NK-92 treated with Interleukin-12 subunit alpha and Interleukin-12 subunit beta, amount 100 ng/mL, for 24 hours (cell line): ENCODE measurements at regions not wholly inside any gene's neighbourhood (a gene's known extent, or its start where the extent isn't known, plus 50 kb on each side); places are given as distances from the start of the nearest gene placed in this dataset.
"Not testable (repeated sequence)": the region's sequence is repeated elsewhere in the genome, so short reads cannot be mapped to it uniquely, and the experiment has no call there.

Source experiments
- DNase-seq: peaks from one replicate; lab custom pipeline; 2025; lab: John Stamatoyannopoulos, UW

DNA sequence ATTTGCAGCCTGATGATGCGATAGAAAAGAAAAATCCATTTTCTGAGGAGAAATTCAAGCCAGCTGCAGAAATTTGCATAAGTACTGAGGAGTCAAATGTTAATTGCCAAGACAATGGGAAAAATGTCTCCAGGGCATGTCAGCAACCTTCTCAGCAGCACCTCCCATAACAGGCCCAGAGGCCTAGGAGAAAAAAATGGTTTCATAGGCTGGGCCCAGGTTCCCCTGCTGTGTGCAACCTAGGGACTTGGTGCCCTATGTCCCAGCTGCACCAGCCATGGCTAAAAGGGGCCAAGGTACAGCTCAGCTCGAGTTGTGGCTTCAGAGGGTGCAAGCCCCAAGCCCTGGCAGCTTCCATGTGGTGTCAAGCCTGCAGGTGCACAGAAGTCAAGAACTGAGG is 144.8 kb upstream of the PRKD1 start:
- DNase-seq, result not testable (repeated sequence)

DNA sequence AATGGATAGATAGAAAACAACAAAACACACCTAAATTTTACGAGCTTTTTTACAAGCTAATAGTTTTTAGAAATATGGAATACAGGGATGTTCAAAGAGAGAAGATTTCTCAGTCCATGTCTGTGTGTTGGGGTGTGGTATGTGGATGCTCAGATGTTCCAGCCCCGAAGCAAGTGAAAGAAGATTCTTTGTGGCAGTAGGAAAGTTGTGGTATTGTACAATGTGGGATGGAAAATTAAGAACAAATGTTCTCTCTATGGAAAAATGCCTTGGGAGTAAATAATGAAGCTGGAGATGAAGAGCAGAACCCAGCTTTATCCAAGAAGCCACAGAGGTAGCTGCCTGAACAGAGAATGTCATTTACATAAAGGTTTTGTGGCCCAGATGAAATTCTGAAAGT is 150.3 kb upstream of the PRKD1 start:
- no peak for DNase-seq

DNA sequence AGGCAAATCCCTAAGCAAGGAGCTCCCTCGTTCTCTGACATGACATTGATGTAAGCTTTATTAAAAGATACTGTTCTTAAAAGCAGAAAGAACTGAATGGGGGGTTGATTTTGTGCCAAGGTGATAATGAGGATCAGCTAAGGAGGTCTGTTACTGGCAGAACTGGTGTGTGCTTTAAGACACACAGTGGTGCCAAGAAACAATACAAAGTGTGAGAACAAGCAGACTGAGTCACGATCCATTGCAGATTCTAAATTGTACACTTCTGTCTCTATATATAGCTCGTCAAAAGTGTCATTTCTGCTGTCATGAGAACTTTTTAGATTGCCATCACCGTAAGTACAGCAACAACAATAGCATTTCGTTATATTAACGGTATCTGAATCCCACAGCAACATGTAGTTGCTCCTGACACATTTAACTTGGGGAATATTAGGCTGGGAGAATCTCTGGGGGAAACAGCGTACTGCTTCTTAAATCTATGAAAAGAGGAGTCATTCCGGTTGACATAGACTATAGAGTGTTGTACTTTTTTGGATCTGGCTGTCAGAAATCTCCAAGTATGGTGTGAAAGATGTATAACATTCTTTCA is 151.3 kb upstream of the PRKD1 start:
- DNase-seq, result no peak

DNA sequence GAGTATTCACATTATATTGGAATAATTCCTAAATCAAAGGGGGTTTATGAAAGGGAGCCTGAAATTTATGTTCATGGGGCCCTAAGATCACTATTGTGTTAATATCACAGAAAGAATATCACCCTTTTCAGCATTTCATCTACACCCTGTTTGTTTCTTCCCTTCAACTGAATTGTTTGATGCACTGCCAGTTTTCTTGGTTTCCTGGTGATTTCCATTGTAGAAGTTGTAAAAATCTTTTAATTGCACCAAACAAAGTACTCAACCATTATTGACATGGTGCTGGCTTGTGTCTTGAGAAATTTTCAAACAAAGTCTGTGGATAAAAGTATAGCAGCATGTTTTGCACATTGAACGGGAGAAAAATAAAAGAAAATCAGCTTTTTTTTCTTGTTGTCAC is 154.8 kb upstream of the PRKD1 start:
- no peak for DNase-seq

DNA sequence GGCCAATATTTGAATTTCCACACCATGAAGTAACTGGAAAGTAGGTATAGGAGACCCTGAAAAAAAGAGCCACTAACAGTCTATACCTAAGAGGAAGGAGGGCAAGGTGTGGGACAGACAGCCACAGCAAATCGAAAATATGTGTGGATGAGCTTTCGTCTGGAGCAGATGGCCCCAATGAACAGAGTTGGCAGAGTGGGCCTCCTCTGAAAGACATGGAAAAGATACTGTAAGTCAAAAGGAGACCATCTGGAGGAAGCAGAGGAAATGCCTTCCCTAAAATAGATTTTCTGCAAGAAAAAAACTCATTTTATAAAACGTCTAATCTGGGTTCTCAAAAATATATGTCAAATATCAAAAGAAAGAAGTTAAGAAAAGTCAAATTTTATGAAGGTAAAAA is 157.2 kb upstream of the PRKD1 start:
- no peak for DNase-seq

DNA sequence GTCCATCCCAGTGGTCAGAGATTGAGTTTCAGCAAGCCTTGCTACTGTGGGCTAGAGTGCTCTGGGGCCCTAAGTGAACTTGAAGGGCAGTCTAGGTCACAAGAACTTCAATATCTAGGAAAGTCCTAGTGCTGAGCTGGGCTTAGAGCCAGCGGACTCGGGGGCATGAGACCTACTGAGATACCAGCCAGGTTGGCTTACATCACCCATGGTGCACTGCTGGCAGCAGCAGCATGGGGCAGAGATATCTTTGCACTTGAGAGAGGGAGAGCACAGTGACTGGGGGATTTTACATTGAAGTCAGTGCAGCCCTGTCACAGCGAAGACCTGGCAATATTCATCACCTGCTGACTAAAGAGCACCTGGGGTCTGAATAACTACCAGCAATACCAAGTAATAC is 158.3 kb upstream of the PRKD1 start:
- DNase-seq, result no peak

DNA sequence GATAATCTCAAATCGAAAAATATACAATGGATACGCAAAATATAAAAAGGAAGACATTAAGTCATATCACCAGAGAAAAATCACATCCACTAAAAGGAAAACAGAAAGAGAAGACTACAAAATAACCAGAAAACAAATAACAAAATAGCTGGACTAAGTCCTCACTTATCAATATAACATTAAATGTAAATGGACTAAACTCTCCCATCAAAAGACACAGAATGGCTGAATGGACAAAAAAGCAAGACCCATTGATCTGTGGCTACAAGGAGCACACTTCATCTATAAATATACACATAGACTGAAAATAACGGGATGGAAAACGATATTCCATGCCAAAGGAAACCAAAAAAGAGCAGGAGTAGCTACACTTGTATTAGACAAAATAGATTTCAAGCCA is 161.0 kb upstream of the PRKD1 start:
- no peak for DNase-seq

DNA sequence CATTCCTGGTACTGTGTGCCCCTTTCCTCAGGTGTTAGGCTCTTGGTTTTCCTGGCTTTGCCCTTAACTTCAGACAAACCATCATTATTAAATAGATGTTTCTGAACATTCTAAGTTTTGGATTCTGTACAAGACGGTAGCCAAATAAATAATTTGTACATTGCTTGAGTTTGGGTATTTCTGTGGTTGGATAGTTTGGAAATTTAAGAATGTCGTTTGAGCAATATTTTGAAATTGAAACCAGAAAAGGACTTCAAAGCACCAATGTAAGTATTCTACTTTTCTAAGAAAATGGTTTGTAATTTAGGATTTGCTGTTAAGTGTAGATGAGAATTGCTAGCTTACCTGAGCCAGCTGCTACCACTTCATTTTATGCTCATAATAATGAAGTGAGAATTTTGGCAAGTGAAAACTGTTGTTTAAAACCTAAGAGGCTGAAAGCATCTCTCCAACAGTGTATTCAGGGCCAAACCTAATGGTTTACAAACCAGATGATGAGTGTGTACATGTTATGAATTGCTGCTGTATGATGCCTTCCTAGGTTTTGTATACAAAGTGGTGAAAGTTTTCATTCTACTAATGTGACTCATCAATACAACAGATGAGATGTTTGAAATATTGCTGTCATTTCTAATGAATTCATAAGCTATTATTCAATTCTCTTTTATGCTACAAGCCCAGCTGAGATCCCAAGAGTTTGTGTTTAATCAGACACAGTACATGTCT is 181.5 kb upstream of the PRKD1 start:
- DNase-seq, result no peak

DNA sequence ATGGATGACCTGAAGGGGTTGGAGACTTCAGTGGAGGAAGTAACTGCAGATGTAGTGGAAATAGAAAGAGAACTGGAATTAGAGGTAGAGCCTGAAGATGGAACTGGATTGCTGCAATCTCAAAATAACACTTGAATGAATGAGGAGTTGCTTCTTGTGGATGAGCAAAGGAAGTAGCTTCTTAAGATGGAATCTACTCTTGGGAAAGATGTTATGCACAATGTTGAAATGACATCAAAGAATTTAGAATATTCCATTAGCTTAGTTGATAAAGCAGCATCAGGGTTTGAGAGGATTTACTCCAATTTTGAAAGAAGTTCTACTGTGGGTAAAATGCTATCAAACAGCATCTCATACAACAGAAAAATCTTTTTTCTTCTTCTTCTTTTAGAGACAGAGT is 186.4 kb upstream of the PRKD1 start:
- no peak for DNase-seq

DNA sequence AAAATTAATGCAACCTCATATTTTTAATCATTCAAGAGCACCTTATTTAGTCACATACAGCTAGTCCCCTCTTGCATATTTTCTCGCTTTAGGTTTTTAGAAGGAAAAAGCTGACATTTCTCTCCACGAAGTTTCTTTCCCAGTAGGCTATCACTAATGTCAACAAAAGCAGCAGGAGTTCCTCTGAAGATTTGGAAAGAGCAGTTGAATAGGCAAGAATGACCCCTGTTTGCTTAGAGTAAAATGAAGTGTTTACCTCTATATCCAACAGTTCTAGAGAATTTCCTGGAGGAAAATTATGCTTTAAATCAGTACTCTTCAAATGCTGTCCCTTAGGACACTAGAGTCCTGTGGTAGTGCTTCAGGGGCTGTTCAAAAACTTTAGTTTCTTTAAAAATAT is 188.1 kb upstream of the PRKD1 start:
- no peak for DNase-seq

DNA sequence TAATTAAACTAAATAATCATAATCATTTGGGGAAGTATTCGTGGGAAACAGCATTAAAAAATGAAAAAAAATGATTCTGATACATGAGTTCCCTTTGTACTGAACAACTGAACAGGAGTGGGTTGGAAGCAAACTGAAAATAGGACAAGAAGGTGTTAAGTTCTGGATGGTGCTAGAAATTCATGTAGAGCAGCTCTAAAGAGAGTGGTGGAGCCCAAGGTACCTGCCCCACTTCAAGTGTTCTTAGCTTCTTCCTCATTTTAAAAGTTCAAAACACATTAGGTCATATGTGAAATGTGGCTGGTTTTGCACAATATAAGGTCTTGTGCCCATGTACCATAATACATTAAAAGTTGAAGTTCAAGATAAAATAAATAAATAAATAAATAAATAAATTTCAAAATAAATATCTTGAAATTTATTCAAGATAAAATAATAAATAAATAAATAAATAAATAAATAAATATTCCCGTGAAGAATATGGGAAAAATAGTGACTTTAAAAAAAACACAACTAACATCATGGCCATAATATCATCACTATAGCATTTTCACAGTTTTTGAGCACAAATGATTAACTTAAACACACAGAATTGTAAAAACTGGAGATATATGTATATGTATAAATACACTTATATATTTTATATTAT is 191.5 kb upstream of the PRKD1 start:
- no peak for DNase-seq

DNA sequence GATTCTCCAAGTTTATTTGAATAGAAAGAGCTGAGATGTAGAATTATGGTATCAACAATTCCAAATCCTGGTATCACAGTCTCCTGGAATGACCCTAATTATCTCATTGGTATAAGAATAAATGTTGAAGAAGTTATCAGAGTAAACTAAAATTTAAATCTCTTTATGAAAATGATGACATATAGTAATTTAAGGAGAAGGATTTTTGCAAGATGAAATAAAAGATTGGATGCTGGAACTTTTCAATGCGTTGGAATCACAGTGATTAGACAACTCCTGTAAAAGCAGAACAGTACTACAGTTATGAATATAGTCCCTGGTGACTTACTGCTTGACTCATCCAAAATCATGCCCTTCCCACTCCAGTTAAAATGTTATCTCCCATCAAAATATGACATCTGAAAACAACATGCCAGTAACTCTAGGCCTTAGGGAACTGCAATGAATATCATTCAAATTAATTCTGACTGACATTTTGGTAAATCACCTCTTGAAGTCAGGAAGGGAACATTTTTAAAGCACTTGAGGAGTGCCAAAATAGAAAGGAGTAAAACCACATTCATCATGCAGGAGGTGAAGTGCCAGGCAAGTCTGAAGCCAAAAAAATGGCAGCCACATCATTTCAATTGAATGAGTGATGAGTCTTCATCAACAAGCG is 197.8 kb upstream of the PRKD1 start:
- no peak for DNase-seq

DNA sequence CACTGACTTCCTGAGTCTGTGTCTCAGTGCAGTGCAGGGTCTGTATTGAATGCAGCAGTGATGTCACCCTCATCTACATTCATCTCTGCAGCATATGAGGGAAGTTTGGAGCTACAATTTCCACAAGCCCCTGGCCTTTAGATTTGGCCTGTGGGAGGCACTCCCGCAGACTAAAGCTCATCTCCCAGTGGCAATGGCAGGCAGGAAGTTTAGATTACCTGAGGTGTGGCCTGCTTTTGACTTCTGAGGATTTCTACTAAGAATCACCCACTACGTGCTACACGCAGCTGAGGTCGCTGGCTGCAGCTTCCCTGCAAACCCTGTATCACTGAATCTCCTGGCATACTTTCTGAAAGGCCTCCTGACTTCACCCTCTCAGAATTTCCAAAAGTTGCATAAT is 202.2 kb upstream of the PRKD1 start:
- no peak for DNase-seq

DNA sequence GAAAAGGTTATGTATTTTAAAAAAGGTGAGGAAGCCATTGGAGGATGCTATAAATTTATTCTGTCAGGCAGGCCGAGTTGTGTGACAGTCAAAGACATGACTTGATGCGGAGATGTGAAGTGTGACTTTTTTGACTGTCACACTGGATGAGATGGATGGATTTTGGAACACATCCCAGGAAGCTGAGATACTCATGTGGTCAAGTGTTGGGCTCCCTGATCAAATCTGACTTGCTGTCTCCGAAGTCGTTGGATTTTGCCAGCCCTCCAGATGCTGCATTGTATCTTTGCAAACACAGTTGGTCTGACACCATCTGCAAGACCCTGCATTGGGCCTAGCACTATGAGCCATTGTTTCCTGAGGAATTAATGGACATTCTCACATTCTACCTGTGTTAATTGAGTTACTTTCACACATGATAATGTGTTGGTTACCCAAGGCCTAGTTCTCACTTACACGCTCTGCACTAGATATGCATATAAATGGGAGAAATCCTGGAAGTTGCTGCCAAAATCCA is 204.0 kb upstream of the PRKD1 start:
- DNase-seq, result no peak

DNA sequence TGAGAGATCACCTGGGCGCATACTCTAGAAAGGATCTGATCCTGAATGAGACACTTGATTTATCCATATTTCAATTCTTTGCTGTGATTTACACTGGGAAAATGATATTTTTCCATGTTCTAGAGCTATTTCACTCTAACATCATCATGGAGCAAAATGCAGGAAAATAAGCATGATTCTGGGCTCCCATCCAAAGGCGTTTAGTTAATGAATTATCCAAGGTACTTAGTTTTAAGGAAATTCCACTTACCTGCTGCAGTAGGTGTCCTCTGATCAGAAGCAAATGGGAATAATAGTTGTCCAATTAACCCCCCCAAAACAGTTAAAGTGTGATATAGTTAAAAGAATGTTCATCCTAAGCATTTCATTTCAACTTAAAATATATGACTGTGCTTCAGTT is 204.5 kb upstream of the PRKD1 start:
- no peak for DNase-seq

DNA sequence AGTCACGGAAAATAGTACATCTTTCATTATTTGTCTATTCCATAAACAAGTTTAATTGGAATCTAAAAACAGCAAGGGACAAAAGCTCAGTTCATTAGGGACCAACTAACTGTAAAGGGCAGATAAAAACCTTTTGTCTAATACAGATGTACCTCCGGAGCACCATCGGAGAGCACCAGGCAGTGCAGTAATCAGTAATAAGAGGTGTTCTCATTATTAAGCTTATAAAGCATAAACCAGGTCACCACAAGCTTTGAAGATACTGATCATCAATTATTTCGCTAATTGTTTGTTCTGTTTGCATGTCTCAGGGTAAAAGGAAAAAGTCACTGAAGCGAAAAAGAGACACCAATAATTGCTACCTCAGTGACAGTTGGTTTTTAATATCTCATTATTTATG is 207.3 kb upstream of the PRKD1 start:
- no peak for DNase-seq

DNA sequence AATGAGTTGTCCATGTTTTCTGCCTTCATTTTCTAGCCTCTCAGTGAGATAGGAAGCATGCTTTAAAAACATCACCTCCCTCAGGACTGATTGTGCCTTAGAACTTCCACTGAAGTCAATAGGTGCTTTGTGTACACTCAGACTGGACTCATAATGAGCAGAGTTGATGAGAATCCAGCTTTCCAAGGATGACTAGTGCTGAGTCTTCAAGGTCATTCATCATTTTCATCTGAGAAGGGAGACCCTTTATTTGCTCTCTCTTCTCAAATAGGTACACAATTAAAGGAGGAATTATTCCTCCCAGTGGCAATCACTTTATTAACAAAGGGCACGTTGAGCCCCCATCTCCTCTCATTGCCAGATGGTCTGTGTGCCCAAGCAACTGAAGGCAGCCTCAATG is 210.9 kb upstream of the PRKD1 start:
- no peak for DNase-seq

DNA sequence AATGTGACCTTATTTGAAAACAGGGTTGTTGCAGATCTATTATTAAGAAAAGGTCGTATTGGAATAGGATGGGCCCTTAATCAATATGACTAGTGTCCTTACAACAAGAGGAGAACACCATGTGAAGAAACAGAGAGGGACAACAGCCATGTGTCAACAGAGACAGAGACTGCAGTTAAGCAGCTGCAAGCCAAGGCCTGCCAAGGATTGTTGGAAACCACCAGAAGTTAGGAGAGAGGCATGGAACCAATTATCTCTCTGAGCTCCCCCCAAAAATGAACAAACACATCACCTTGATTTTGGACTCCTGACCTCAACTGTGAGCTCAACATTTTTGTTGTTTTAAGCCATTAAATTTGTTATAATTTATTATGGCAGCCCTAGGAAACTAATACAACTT is 214.6 kb upstream of the PRKD1 start:
- DNase-seq, result no peak

DNA sequence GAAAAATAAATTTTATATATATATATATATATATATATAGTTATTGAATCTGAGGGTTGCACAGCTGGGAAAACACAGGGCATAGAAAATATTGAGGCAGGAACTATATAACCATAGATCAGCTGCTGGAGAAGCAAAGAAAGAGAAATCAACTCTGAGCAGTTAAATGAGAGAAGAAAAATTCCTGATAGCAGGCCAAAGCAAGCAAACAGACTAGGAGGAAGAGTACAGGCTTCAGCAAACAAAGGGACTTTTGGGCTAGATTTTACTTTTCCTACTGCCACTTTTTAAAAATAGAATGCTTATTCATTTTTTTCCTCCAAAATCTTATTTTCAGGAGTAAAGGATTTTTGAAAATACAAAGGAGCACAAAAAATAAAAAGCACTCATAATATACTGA is 216.0 kb upstream of the PRKD1 start:
- DNase-seq, result no peak

DNA sequence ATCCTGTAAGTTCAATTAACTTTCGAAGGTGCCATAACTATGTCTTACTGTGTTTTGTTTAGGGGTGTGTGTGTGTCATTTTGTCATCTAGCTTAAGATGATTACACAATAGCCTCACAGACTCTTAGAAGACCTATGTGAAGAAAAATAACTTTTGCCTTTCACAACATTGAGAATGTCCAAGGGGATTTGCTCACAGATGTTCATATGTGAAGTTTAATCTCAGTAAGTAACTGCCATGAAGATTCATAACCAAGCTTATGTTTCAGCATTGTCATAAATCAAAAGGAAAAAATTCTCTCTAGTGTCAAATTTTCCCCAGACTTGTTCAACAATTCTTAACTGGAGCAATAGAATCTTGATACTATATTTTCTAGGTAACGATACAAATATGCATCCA is 226.1 kb upstream of the PRKD1 start:
- DNase-seq, result no peak

DNA sequence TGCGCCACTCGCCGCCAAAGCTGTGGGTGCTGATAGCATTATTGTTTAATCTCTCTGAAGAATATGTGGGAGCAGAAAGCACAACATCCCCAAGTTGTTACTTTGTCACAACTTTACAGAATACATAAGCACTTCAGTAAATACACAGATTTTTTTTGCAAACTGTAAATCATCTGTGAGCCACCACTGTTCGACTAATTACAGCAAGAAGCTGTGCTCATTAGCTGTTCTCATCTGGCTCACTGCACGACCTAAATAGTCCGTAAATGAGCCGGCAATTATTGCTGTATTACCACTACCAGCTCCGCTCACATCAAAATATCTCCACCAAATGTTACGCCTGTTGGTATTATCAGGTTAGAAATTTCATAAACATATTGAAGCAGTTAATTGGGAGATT is 228.9 kb upstream of the PRKD1 start:
- no peak for DNase-seq

DNA sequence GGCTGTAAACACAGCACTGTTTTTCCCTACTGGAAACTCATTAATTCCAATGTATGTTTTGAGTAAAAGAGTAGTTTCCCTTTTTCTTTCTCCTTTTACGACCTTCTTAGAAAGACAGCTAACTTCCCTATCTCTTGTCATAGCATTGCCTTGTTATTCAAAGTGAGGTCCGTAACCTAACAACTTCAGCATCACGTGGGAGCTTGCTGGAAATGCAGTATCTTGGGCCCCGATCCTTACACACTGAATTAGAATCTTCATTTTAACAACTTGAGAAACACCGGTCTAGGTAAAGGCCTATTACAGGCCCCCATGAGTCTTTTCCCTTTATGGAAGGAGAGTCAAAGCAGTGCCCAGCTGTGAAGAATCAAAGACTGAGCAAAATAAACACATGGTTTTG is 230.7 kb upstream of the PRKD1 start:
- DNase-seq, result no peak

DNA sequence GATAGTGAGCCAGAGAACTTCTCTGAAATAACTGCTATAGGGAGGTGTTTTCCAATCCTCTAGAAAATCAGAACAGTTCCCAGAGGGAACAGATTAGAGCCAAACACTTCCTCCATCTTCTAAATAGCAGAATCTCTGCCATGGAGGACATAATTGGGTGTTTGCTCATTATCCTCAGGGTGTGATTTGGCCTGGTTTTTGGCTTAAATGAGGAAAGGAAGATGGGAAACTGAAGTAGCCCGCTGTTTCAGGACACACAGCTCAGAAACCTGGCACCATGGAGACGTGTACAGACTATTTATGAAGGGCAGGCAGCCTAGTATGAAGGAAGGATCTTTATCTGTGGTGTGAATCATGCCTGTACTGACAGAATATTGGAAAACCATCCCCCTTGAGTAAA is 231.7 kb upstream of the PRKD1 start:
- no peak for DNase-seq
